Activated naive CD4-positive, alpha-beta T cell (primary cell): ENCODE measurements at regions not wholly inside any gene's neighbourhood (a gene's known extent, or its start where the extent isn't known, plus 50 kb on each side); places are given as distances from the start of the nearest gene placed in this dataset.

ENCODE experiments used
- DNase-seq, 4 experiments: peaks; one replicate each; lab custom pipeline; 2025; lab: John Stamatoyannopoulos, UW

DNA sequence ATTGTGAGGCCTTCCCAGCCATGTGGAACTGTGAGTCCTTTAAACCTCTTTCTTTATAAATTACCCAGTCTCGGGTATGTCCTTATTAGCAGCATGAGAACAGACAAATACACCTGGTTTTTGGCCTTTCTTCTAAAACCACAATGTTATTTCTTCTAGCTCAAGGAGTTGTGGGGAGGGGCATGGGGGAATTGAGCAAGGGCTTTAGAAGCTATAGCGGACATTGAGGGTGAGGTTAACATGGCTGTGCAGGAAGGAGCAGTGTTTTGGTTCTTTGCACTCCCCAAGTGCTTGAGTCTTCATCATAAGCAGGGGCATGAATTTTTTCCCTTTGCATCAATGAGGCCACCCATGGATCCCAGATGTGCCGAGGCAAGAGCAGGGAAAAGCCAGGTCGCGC lies 86.8 kb downstream of the SPRING1 start:
- no peak for DNase-seq

DNA sequence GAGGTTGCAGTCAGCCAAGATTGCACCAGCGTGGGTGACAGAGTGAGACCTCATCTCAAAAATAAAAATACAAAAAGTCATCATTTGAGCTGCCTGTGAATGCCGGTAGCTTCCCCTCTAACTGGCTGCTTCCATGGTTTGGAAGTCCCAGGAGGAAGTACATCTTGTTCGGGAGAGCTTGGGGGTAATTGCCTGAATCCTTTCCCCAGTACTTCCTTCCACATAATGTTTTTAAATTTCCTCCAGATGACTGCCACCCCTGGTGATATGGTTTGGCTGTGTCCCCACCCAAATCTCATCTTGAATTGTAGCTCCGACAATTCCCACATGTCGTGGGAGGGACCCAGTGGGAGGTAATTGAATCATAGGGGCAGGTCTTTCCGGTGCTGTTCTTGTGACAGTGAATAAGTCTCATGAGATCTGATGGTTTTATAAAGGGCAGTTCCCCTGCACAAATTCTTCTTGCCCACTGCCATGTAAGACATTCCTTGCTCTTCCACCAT lies 87.2 kb downstream of the SPRING1 start:
- no peak for DNase-seq

DNA sequence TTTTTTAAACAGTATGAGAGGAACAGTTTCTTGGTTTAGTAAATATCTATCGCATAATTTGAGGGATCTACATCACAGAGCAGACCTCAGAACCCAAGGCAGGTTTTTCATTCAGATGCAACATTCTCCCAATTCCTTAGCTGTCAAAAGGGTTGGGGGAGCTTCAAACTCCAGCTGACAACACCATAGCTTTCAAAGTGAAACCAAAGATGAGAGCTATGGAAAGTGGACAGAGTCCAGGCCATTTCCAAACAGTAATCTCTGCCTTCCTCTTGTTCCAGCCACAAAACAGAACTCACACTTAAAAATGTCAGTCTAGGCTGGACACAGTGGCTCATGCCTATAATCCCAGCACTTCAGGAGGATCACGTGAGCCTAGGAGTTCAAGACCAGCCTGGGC lies 87.8 kb downstream of the SPRING1 start:
- DNase-seq = no peak

DNA sequence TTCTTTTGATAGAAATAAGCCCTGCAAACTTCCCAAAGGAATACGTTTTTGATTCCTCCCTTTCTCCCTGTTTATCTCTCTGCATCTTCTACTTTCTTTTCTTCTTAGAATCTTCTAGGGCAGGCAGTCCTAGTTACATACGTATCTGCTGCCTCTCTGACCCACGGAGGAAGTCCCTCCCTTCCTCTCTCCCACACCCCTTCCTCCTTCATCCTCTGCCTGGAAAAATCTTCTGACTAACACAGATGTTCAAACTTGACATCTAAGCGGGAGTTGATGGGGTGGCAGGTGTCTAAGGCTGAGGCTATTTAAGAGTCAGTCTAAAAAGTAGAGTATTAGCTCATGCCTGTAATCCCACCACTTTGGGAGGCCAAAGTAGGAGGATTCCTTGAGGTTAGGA lies 88.6 kb downstream of the MAP1LC3B2 start:
- DNase-seq = no peak

DNA sequence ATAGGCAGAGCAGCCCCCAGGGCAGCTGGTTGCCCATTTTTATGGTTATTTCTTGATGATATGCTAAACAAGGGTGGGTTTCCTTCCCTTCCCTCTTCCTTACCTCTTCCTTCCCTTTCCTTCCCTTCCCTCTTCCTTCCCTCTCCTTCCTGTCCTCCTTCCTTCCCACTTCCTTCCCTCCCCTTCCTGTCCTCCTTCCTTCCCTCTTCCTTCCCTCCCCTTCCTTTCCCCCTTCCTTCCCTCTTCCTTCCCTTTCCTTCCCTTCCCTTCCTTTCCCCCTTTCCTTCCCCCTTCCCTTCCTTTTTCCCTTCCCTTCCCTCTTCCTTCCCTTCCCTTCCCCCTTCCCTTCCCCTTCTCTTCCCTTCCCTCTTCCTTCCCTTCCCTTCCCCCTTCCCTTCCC lies 87.7 kb downstream of the MAP1LC3B2 start:
- no peak for DNase-seq

DNA sequence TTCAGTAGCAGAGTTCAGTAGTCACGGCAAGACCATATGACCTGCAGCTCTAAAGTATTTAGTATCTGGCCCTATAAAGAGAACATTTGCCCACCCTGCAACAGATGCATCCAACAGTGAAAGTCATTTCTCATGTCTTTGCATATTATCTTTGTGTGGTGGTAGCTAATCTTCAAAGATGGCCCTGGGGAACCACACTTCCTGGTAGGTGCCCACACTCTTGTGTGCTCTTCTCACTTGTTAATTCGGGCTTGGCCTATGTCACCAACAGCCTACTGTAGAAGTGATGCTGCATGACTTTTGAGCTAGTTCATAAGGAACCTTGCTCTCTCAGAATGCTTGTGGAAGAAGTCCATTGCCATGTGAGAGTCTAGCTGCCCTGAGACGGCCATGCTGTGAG lies 85.6 kb downstream of the MAP1LC3B2 start:
- DNase-seq = no peak

DNA sequence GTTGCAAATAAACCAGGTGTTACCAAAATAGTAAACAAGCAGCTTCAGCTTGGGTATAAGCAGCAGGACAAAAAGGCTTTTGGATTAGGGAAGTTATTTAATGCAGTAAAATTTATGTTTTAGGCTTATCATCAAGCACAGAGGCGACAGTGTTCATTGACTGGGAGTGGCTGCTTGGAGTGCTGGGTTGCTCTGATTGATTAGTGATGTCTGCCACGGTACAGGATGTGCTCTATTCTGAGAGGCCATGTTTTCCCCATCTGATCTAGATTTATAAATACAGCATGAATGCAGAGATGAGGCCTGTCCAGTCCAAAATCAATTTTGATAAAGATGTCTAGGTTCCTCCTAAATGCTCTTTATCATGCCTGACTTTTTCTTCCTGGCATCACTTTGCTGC lies 83.5 kb downstream of the MAP1LC3B2 start:
- DNase-seq = no peak

DNA sequence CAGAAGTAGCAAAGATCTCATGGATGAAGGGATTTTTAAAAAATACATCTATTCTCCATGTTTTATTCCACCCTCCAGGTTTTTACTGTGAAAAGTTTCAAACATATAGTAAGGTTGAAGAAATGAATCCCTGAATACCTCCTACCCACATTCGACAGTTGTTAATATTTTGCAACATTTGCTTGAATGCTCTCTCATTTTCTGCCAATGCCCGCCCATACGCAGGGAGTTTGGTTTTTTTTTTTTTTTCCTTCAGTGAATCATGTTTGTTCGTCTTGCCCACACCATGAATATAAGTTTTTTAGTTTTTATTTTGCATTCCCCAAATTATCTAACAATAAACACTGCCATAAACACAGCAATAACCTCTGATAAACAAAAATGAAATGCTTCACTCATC lies 82.9 kb downstream of the MAP1LC3B2 start:
- no peak for DNase-seq

DNA sequence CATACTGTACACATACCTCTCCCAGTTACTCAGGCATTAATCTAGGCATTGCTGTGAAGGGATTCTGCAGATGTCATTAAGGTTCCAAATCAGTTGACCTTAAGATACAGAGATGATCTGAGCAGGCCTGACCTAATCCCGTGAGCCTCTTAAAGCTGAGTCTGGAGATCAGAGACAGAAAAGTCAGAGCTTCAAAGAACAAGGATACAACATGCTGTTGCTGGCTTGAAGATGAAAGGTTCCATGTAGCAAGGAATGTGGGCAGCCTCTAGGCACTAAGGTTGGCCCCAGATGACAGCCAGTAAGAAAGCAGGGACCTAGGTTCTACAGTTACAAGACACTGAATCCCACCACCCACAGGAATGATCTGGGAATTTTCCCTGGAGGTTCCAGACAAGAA lies 81.1 kb downstream of the MAP1LC3B2 start:
- DNase-seq = no peak

DNA sequence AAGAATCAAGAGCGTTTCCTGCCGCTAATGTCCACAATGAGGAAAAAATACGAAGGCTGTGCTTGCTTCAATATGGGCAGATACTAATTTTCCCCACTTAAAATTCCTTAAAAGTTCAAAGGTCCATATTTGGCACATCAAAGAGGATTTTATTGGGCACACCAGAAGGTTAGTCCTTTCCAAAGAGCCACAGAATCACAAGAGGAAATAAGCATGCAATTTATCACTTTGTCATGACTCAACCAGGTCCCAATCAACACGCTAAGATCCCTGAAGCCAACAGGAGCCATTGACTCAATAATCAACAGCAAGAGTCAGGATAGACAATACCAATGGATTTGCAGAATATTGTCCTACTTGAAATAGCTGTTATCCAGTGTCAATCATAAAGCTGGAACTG lies 80.6 kb downstream of the MAP1LC3B2 start:
- DNase-seq = no peak

DNA sequence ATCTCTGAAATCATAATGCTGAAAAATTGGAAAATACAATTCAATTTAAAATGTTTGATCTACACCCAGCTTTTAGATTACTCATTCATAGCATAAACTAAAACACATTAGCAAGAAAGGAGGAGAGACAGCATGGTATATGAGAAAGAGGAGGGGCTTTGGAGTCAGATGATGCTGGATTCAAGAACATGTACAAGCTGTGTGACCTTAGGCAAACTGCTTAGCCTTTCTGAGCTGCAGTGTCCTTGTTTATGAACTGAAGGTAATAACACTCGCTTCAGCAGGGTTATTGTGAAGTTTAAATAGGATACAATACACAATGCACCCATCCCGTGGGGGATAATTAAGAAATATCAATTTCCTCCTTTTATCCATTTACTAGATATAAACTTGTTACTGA lies 79.2 kb downstream of the MAP1LC3B2 start:
- no peak for DNase-seq

DNA sequence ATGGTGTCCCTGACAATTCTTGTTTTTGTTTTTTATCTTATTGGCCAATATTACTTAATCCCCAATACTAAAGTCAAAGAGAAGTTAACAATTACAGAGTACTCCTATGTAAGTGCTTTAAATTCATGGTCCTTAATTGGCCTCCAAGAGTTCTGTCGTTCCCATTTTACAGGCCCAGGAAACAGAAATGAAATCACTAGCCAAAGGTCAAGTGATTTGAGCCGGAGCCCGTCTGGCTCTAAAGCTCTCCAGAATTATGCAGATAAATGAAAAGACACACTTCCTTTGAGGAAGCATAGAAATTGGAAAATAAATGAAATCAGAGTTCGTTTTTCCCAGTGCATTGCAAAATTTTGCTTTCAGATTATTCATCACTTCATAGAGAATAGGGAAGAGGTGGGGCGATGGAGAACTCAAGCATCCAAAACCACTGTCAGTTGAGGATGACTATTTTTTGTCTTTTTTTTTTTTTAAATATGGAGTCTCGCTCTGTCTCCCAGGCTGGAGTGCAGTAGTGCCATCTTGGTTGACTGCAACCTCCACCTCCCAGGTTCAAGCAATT lies 78.5 kb downstream of the MAP1LC3B2 start:
- no peak for DNase-seq

DNA sequence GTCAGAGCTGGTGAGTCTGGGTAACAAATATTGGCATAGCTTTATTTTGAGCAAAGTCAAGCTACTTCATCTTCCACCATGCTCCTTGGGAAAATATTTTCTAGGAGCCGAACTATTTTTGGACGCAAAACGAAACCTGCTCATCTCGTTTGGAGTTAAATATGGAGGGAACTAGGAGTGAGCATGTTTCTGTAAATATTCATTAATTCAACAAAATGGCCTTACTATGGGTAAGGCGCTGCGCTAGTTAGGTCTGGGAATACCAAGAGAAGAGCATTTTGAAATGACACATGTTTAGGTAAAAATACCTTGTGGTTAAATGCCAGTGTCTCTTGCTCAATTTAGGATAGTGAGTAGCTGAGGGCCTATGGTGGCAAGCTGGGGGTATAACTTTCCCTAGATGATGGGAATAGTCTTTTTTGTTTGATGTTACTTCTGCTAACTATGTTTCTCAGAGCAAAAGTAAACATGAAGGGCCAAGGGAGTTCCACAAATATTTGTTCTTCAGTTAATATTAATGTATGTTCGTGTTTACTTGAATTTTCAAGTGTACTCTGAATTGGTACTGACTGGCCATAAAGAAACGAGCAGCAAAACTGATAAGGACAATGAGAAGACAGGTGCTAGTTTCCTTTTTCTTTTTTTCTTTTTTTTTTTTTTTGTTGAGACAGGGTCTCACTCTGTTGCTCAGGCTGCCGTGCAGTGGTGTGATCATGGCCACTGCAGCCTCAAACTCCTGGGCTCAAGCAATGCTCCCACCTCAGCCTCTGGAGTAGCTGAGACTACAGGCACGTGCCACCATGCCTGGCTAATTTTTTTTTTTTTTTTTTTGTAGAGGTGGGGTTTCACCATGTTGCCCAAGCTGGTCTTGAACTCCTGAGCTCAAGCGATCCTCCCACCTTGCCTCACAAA lies 77.7 kb downstream of the MAP1LC3B2 start:
- DNase-seq = no peak

DNA sequence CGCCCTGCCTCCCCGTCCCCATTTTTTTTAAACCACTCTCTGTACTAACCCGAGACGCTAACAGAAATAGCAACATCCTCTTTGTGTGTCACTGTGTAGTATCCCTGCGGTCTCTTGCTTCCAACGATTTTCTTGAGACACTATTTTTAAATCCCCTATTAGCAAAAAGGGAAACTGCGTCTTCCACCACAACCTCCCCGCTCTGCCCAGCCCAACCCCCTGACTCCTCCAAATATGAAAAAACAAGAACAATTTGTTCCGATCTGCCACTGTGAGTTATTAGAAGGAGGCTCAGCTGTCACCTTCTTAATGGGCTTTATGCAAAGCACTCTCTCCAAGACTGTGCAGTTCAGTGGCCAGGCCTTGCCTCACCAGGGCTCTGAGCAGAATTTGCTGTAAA lies 76.3 kb downstream of the MAP1LC3B2 start:
- no peak for DNase-seq

DNA sequence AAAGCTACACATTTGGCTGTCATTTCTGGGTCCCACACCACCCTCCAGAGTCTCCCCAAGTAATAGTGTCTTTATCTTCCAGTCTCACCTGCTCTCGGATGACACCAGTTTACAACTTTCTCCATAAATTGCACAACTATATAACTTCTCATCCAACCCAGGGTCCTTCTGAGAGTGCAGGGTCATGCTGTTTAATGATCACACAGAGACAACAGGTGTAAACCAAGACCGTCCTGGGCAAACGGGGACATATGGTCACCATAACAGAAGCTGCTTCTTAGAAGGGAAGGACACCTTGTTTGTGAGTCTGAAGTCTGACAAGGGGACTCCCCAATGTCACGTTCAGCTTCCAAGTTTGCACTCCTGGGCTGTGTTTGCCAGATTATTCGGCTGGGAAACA lies 74.3 kb downstream of the MAP1LC3B2 start:
- no peak for DNase-seq

DNA sequence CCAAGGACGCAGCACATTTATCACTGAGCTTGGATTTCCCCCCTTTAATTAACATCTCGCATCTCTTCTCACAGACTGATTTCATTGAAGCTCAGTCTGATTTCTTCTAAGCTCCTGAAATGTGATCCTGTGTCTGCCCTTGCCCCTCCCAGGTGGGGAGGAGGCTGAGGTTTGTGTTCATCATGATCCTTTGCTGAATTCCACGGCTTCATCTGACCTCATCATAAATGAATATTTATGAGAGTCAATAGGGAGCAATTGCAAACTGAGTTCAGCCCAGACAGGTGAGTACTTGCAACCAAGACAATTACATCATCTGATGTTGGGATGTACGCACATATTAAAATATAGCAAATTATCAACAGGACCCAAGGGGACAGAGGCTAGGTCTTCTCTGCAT lies 72.4 kb downstream of the MAP1LC3B2 start:
- no peak for DNase-seq

DNA sequence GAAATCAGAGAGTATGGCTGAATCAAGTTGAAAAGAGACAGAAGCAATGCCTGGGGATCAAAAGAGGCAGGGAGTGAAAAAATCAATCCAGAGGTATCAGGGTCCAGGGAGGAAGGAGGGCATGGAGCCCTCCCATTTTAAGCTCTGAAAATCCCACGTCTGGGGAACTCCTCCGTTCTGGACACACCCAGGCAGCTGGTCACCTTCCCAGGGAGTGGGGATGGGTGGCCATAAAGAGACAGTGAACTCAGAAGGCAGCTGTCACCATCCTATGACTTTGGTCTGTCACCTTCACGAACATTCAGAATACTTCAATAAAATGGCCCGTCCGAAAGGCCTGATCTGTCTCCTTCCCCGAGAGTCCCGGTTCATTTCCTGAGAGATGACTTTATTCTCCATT lies 71.6 kb downstream of the MAP1LC3B2 start:
- no peak for DNase-seq

DNA sequence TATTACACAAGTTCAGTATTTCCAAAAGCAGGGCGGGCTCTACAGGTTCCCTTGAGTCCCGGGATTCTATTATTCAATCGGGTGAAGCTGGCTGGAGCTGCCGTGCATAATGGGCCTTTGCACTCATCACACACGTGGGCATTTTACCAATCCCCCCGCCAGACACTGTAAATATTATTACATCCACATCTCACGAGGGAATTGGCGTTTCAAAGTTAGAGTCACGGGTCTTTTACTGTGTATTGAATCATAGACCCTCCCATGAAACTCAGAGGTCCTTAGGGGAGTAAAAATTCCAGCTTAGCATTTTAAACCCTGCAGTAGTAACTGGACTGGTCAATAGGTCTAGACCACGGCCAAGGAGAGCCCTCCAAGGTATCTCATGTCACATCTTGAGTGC lies 70.3 kb downstream of the MAP1LC3B2 start:
- no peak for DNase-seq

DNA sequence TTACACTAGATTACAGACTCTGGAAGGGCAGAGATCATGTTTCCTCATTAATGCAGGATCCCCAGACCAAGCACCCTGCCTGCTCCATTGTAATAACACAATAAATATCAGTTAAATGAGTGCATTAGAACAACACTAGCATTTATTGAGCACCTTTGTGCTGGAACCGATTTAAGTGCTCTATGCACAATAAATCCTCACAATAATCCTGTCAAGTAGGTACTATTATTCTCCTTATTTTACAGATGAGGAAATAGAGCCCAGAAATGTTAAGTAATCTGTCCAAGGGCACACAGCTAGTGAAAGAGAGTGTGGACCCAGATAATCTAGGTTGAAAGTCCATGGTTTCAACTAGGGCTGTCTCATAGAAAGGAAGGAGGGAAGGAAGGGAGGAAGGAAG lies 69.8 kb downstream of the MAP1LC3B2 start:
- no peak for DNase-seq

DNA sequence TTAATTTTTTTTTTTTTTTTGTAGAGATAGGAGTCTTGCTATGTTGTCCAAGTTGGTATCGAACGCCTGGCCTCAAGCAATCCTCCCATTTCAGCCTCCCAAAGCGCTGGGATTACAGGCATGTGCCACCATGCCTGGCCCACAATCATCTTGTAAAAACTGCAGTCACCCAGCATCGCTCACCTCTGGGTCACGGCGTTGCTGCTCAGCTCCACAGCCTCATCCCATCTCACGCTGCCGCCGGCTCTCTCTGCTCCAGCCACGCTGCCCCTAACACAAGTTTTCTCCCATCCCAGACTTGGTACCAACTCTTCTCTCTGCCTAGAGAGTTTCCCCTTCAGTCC lies 69.2 kb downstream of the MAP1LC3B2 start:
- DNase-seq = no peak
